HAP-1 (cell line): ENCODE measurements at regions not wholly inside any gene's neighbourhood (a gene's known extent, or its start where the extent isn't known, plus 50 kb on each side); places are given as distances from the start of the nearest gene placed in this dataset.

ENCODE experiments used
- DNase-seq, 2 experiments: peaks; one replicate each; pipeline ENCODE4 v3.0.0-alpha.2; 2016 to 2020; ENCODE audit warnings: low spot score in 2 of 2
- H3K27me3 ChIP-seq: fragments of 250-450 bp; sonication (Bioruptor Pico); 2 replicates; pipeline ENCODE4 v1.5.1; 2020; ENCODE audit warnings: low read depth, mild to moderate bottlenecking, moderate library complexity
- H3K36me3 ChIP-seq: fragments of 250-450 bp; sonication (Bioruptor Pico); replicated peaks from 2 replicates; pipeline ENCODE4 v1.5.1; 2020; ENCODE audit warnings: mild to moderate bottlenecking
- H3K4me1 ChIP-seq: fragments of 250-450 bp; sonication (Bioruptor Pico); 2 replicates; pipeline ENCODE4 v1.5.1; 2020; ENCODE audit warnings: mild to moderate bottlenecking
- H3K4me3 ChIP-seq: fragments of 250-450 bp; sonication (Bioruptor Pico); 2 replicates; pipeline ENCODE4 v1.5.1; 2020; ENCODE audit warnings: mild to moderate bottlenecking, moderate library complexity
- H3K9me3 ChIP-seq: fragments of 250-450 bp; sonication (Bioruptor Pico); 2 replicates; pipeline ENCODE4 v1.5.1; 2020; ENCODE audit warnings: mild to moderate bottlenecking, moderate library complexity
- in situ Hi-C: fragments of 300-500 bp; cut with MboI; formaldehyde crosslinking; loops from 3 replicates; pipeline ENCODE4 v1.14.3; 2020; ENCODE audit warnings: low sequenced_read_pairs, inconsistent platforms, mixed read lengths

GRCh38 chr1:4270651-4271337 lies 370.7 kb upstream of the C1orf174 start:
- Histone ChIP-seq H3K36me3 (no peaks in the 10 kb centered on the region), H3K4me1 (no peaks in the 10 kb centered on the region), H3K27me3 (no peaks in the 10 kb centered on the region), H3K9me3 (no peaks in the 10 kb centered on the region), H3K4me3 (no peak overlapping the region)
- no peak for DNase-seq
- in situ Hi-C loops = no loop called here

- no peak for DNase-seq
- Histone ChIP-seq H3K9me3 (no peaks in the 10 kb centered on the region), H3K4me1 (no peaks in the 10 kb centered on the region), H3K4me3 (no peak overlapping the region), H3K27me3 (no peaks in the 10 kb centered on the region), H3K36me3 (no peaks in the 10 kb centered on the region)
- in situ Hi-C loops = no loop called here
Observed at GRCh38 chr1:4271338-4271998, 371.4 kb upstream of the C1orf174 start.

DNA sequence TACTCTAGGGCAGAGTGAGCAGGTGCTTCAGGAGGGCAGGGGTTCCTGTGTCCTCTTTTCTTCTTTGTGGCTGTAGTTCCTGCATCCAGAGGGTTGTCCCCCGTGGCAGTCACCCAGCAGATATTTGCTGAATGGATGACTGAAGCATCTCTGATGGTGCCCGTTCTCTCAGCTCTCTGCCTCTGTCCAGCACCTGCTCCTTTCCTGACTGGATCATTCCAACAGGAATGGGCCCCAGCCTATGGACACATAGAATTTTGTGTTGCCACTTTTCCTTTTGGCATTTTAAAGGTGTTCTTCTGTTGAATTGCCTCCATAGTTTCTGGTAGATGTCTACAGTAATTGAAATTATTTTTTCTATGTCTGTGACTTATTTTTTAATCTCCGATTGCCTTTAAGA lies 372.5 kb upstream of the C1orf174 start:
- Histone ChIP-seq H3K4me1 (no peaks in the 10 kb centered on the region), H3K9me3 (no peaks in the 10 kb centered on the region), H3K36me3 (no peaks in the 10 kb centered on the region), H3K27me3 (no peaks in the 10 kb centered on the region), H3K4me3 (no peak overlapping the region)
- in situ Hi-C loops = no loop called here
- DNase-seq = no peak

DNA sequence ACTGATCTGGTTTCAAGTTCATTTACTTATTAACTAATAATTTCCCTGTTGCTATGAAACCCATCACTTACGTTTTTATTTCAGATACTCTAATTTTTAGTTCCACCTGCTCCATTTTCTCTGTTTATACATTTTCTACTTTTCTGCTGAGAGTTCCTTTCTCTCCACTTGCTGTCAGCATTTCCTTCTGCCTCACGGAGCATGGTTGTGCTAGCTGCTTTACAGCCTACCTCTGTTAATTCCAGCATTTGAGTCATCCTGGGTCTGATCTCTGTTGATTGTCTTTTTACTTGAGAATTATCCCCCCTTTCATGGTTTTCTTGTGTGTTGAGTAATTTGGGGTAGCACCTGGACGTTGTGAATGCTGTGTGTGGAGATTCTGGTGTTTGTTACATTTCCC lies 373.2 kb upstream of the C1orf174 start:
- H3K27me3 ChIP-seq = no peaks in the 10 kb centered on the region
- no peaks in the 10 kb centered on the region for H3K4me1 ChIP-seq
- no peak for DNase-seq
- in situ Hi-C loops = no loop called here
- no peaks in the 10 kb centered on the region for H3K36me3 ChIP-seq
- no peak overlapping the region for H3K4me3 ChIP-seq
- H3K9me3 ChIP-seq = no peaks in the 10 kb centered on the region

- Histone ChIP-seq H3K36me3 (no peaks in the 10 kb centered on the region), H3K27me3 (no peaks in the 10 kb centered on the region), H3K4me3 (no peak overlapping the region), H3K4me1 (no peaks in the 10 kb centered on the region), H3K9me3 (no peaks in the 10 kb centered on the region)
- in situ Hi-C loops = no loop called here
- DNase-seq = no peak
Observed at GRCh38 chr1:4273747-4274146, 373.7 kb upstream of the C1orf174 start.

GRCh38 chr1:4275083-4275482 lies 375.0 kb upstream of the C1orf174 start:
- DNase-seq = no peak
- Histone ChIP-seq H3K36me3 (no peaks in the 10 kb centered on the region), H3K4me1 (no peaks in the 10 kb centered on the region), H3K9me3 (no peaks in the 10 kb centered on the region), H3K4me3 (no peak overlapping the region), H3K27me3 (no peaks in the 10 kb centered on the region)
- in situ Hi-C loops = no loop called here

DNA sequence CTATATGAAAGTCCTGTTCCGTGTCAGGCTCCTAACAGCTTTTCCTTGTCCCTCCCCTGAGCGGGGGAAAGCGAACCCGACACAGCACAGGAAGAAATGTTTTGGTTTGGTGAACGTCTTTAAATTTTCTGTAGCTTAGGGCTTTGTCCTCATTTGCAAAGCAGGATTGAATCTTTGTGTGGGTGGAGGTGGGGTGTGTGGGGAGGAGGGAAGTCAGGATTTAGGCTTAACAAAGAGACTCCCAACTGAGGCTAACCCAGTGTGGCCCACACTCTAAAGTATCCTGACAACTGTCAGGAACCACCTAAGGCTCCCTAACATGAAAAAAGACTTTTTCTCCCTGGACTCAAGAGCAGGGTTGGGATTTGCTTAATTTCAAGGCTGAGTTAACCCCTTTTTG lies 376.2 kb upstream of the C1orf174 start:
- Histone ChIP-seq H3K4me1 (no peaks in the 10 kb centered on the region), H3K9me3 (no peaks in the 10 kb centered on the region), H3K36me3 (no peaks in the 10 kb centered on the region), H3K4me3 (no peak overlapping the region), H3K27me3 (no peaks in the 10 kb centered on the region)
- in situ Hi-C loops = no loop called here
- DNase-seq = no peak

DNA sequence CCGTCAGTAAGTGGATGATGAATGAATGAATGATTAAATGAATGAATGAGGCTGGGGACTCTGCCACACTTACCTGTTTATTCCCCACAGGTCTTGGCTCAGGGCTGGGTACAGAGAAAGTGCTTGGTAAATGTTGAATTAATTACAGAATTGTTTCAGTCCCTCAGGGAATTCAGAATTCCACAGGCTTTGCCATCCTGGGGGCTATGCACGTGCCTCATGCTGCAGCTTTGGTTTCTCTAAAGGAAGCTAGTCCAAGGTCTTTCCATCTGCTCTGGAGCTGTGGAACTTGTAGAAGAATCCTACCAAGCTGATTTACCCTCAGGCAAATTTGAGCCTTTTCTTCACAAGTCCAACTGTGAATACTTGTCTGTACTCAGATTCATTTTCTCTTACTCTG lies 376.8 kb upstream of the AJAP1 start:
- no peaks in the 10 kb centered on the region for H3K27me3 ChIP-seq
- DNase-seq = no peak
- no peaks in the 10 kb centered on the region for H3K4me1 ChIP-seq
- H3K4me3 ChIP-seq = no peak overlapping the region
- H3K9me3 ChIP-seq = no peaks in the 10 kb centered on the region
- in situ Hi-C loops = no loop called here
- no peaks in the 10 kb centered on the region for H3K36me3 ChIP-seq

DNA sequence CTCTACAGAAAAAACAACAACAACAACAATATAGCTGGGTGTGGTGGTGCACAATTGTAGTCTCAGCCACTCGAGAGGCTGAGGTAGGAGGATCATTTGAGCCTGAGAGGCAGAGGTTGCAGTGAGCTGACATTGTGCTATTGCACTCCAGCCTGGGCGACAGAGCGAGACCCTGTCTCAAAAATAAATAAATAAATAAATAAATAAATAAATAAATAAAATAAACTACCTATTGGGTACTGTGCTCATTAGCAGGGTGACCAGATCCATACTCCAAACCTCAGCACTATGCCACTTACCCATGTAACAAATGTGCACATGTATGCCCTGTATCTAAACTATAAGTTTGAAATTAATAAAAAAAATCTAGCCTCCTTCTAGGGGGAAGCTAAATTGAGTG lies 369.4 kb upstream of the AJAP1 start:
- H3K27me3 ChIP-seq = no peaks in the 10 kb centered on the region
- no peaks in the 10 kb centered on the region for H3K9me3 ChIP-seq
- no peaks in the 10 kb centered on the region for H3K36me3 ChIP-seq
- no peak overlapping the region for H3K4me3 ChIP-seq
- in situ Hi-C loops = no loop called here
- H3K4me1 ChIP-seq = no peaks in the 10 kb centered on the region
- no peak for DNase-seq

DNA sequence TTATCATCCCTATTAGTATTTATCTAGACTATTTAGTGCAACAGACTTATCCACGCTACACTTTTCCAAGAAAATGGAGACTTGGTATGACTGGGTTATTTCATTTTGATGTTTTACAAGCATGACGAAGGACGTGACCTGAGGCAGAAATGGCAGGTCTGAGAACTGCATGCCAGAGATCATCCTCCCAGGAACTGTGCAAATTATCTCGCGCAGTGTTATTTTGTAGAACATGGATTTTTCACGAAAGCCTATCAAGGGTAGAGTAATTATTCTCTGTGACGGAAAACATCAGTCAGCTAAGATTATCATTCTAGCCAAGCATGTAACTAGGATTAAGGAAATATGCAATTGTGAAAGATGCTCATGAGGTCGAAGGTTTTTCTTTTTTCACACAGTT lies 361.5 kb upstream of the AJAP1 start:
- in situ Hi-C loops = no loop called here
- no peak for DNase-seq
- Histone ChIP-seq H3K36me3 (no peaks in the 10 kb centered on the region), H3K9me3 (no peaks in the 10 kb centered on the region; the same call in 1 of the 2 replicates), H3K27me3 (no peaks in the 10 kb centered on the region), H3K4me3 (no peak overlapping the region), H3K4me1 (no peaks in the 10 kb centered on the region)

DNA sequence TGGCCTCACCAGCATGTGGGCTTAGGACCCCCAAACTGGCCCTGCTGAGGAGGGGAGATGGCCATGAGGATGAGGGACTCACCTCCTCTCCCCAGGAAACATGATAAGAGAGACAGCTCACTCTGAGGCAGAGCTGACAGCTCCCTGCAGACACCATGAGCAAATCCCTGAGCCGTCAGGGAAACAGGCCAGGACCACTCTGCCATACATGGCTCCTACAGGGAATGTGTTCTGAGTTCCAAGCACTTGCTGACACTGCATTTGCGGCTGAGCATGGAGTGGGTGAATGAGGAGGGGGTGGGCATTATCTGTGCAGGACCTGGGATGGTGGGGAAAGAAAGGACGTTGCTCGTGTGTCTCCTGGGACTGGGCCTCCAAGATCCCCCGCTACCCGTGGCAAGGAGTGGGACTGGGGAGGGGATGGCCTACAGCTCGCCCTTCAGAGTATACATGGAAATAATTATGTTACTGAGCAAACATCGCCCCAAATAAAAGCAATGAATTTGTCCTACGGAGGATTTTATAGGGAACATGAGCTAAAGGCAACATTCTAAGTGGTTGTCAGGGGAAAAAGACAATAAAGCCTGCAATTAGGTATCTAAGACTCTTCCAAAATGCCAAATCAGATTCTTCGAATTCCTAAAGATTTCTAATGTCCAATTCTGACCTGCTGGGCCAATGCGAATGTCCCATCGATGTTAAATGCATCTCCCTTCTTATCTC lies 355.9 kb upstream of the AJAP1 start:
- Histone ChIP-seq H3K4me3 (no peak overlapping the region), H3K27me3 (no peaks in the 10 kb centered on the region), H3K36me3 (no peaks in the 10 kb centered on the region), H3K4me1 (no peaks in the 10 kb centered on the region), H3K9me3 (no peaks in the 10 kb centered on the region)
- no peak for DNase-seq
- in situ Hi-C loops = no loop called here

- H3K4me1 ChIP-seq = no peaks in the 10 kb centered on the region
- in situ Hi-C loops = no loop called here
- DNase-seq = no peak
- no peaks in the 10 kb centered on the region for H3K36me3 ChIP-seq
- no peaks in the 10 kb centered on the region for H3K27me3 ChIP-seq
- no peak overlapping the region for H3K4me3 ChIP-seq
- H3K9me3 ChIP-seq = no peaks in the 10 kb centered on the region
Observed at GRCh38 chr1:4301007-4301406, 353.4 kb upstream of the AJAP1 start.

DNA sequence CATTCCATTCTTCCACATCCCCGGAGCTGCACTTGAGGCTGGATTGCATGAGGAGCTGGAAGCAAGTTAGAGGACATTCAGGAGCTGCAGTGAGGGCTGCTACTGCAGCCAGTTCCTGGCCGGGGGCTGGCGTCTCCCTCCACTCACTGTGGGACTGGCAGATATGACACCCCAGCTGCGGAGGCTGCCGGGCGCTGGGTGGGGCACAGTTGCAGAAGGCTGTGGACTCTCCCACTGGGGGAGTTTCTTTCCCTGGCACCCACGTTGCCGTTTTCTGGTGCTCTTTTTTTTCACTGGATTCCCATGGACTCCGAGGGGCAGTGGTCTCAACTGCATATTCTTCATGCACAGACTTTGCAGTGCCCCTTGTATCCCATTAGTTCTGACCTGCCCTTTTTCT lies 351.1 kb upstream of the AJAP1 start:
- in situ Hi-C loops = no loop called here
- no peaks in the 10 kb centered on the region for H3K36me3 ChIP-seq
- H3K9me3 ChIP-seq = no peaks in the 10 kb centered on the region
- H3K4me1 ChIP-seq = no peaks in the 10 kb centered on the region
- H3K4me3 ChIP-seq = no peak overlapping the region
- H3K27me3 ChIP-seq = no peaks in the 10 kb centered on the region
- DNase-seq = no peak

- H3K4me3 ChIP-seq = no peak overlapping the region
- H3K36me3 ChIP-seq = no peaks in the 10 kb centered on the region
- no peaks in the 10 kb centered on the region for H3K27me3 ChIP-seq
- no peaks in the 10 kb centered on the region for H3K9me3 ChIP-seq
- no peak for DNase-seq
- no peaks in the 10 kb centered on the region for H3K4me1 ChIP-seq
- in situ Hi-C loops = no loop called here
Observed at GRCh38 chr1:4305526-4306301, 348.7 kb upstream of the AJAP1 start.
